Activated naive CD4-positive, alpha-beta T cell treated with anti-CD3 and anti-CD28 coated beads, Interleukin-2, amount 50 U/mL, for 72 hours (primary cell): ENCODE measurements at regions not wholly inside any gene's neighbourhood (a gene's known extent, or its start where the extent isn't known, plus 50 kb on each side); places are given as distances from the start of the nearest gene placed in this dataset.

Experiments
- ATAC-seq, 2 donors: fragments of 150-1000 bp; cut with Tn5 transposase; 2 replicates each; pipeline ENCODE4 v1.10.0; 2021; ENCODE audit warnings: mild to moderate bottlenecking in 2 of 2, moderate library complexity in 2 of 2
- DNase-seq, 2 donors: peaks; one replicate each; pipeline ENCODE4 v3.0.0; 2021 to 2022; ENCODE audit warnings: low spot score in 2 of 2
- H3K27ac Mint-ChIP-seq, 2 donors: one replicate each; pipeline ENCODE4 v1.8.0; 2022; ENCODE audit warnings: mild to moderate bottlenecking in 2 of 2, mixed read lengths in 2 of 2
- H3K36me3 Mint-ChIP-seq, 2 donors: one replicate each; pipeline ENCODE4 v1.8.0; 2022; ENCODE audit warnings: mixed read lengths in 2 of 2
- H3K9me3 Mint-ChIP-seq, 2 donors: one replicate each; pipeline ENCODE4 v1.8.0; 2022; ENCODE audit warnings: mixed read lengths in 2 of 2

DNA sequence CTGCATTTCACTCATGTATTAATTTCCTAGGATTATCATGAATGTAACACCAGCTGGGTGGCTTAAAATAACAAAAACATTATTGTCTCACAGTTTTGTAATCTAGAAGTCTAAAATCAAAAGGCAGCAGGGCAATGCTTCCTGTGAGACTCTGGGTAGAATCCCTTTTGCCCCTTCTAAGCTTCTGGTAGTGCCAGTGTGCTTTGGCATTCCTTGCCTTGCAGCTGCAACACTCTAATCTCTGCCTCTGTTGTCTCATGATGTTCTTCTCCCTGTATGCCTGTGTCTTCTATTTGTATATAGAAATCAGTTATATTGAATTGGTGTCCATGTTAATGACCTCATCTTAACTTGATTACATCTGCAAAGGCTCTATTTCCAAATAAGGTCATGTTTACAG, 1117.3 kb downstream of the PCDH18 start:
- peaks cover 0 to 5% of the 10 kb centered on the region in 2 donors for H3K9me3 Mint-ChIP-seq
- no peak overlapping the region for H3K27ac Mint-ChIP-seq
- no peaks in the 10 kb centered on the region for H3K36me3 Mint-ChIP-seq
- DNase-seq: no peak
- ATAC-seq: no peak

- ATAC-seq: no peak
- DNase-seq: no peak
- H3K27ac Mint-ChIP-seq: no peak overlapping the region
These were observed 1119.6 kb downstream of the PCDH18 start for GRCh38 chr4:136412708-136413107.

DNA sequence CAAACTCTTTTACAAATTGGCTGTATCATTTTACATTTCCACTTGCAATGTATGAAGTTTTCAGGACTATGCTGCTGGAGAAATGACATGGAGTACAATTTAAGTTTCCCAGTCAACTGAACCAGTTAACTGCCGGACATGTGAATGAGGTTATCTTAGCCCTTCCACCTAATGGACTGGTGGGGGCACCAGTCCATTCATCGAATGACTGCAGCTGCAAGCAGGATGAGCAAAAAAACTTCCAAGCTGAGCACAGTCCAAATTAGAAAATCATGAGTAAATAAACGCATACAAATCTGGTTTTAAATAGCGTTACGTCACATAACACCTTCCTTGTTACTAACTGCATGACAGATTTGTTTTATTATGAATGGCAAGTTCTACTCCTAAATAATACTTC, 1131.5 kb downstream of the PCDH18 start:
- peaks cover 0 to 5% of the 10 kb centered on the region in 2 donors for H3K36me3 Mint-ChIP-seq
- H3K9me3 Mint-ChIP-seq: peaks cover 5 to 14% of the 10 kb centered on the region in 2 donors
- H3K27ac Mint-ChIP-seq: no peak overlapping the region
- ATAC-seq: no peak
- no peak for DNase-seq

More at GRCh38 chr4:136412708-136413107, 1119.6 kb downstream of the PCDH18 start:
- Mint-ChIP-seq H3K36me3 (no peaks in the 10 kb centered on the region), H3K9me3 (peaks cover 0 to 5% of the 10 kb centered on the region in 2 donors)

DNA sequence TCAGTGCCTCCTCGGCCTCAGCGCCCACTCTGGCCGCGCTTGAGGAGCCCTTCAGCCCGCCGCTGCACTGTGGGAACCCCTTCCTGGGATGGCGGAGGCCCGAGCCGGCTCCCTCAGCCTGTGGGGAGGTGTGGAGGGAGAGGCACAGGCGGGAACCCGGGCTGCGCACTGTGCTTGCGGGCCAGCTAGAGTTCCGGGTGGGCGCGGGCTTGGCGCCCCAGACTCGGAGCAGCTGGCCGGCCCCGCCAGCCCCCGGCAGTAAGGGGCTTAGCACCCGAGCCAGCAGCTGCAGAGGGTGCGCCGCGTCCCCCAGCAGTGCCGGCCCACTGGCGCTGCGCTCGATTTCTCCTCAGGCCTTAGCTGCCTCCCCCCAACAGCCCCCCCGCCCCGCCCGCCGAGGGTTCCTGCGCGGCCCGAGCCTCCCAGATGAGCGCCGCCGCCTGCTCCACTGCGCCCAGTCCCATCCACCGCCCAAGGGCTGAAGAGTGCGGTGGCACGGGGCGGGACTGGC, 1137.0 kb downstream of the PCDH18 start:
- H3K36me3 Mint-ChIP-seq: peaks cover 0 to 6% of the 10 kb centered on the region in 2 donors
- no peak for ATAC-seq
- no peak for DNase-seq
- H3K9me3 Mint-ChIP-seq: peaks cover 5 to 15% of the 10 kb centered on the region in 2 donors
- H3K27ac Mint-ChIP-seq: no peak overlapping the region

- DNase-seq: no peak
- Mint-ChIP-seq H3K36me3 (peaks cover 0 to 6% of the 10 kb centered on the region in 2 donors), H3K9me3 (peaks cover 5 to 11% of the 10 kb centered on the region in 2 donors), H3K27ac (no peak overlapping the region)
- no peak for ATAC-seq
These were observed 1139.7 kb downstream of the PCDH18 start for GRCh38 chr4:136392576-136392975.

- DNase-seq: no peak
- ATAC-seq: no peak
- peaks cover 0 to 2% of the 10 kb centered on the region in 2 donors for H3K36me3 Mint-ChIP-seq
- peaks cover 5 to 6% of the 10 kb centered on the region in 2 donors for H3K9me3 Mint-ChIP-seq
- no peak overlapping the region for H3K27ac Mint-ChIP-seq
These were observed 1141.5 kb downstream of the PCDH18 start for GRCh38 chr4:136390824-136391223.

DNA sequence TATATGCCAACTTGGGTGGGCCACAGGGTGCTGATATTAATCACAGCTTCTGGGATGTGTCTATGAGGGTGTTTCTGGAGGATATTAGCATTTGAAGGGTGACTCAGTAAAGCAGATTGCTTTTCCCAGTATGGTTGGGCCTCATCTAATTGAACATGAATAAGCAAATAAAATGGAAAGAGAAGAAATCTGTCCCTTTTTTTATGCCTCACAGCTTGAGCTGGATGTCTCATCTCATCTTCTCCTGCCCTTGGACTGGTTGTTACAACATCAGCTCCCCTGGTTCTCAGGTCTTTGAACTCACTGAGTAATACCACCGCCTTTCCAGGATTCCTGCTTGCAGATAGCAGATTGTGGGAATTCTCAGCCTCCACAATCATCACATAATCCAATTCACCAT, 1149.2 kb downstream of the PCDH18 start:
- Mint-ChIP-seq H3K9me3 (peaks cover 0 to 4% of the 10 kb centered on the region in 2 donors), H3K36me3 (no peaks in the 10 kb centered on the region), H3K27ac (no peak overlapping the region)
- no peak for ATAC-seq
- DNase-seq: no peak

GRCh38 chr4:136371231-136371630, 1161.1 kb downstream of the PCDH18 start:
- Mint-ChIP-seq H3K27ac (no peak overlapping the region), H3K36me3 (no peaks in the 10 kb centered on the region)

DNA sequence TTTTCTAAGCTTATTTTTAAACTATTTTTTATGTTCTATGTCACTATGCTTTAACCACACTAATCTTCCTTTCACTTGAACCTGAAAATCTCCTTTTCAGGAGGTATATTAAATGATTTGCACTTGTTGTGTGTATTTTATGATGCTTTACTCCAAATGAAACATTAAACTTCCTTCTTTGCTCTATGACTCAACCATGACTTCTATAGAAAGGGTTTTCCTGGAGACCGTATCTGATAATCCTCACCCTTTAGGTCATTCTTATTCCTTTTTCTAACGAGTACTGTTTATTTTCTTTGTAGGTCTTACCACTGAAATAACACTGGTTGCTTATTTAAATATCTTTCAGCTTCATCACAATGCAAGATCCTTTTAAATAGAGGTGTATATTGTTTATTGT, 1163.2 kb downstream of the PCDH18 start:
- no peak for ATAC-seq
- H3K27ac Mint-ChIP-seq: no peak overlapping the region
- peaks cover 7 to 18% of the 10 kb centered on the region in 2 donors for H3K9me3 Mint-ChIP-seq
- H3K36me3 Mint-ChIP-seq: no peaks in the 10 kb centered on the region
- no peak for DNase-seq

More at GRCh38 chr4:136371231-136371630, 1161.1 kb downstream of the PCDH18 start:
- peaks cover 0 to 8% of the 10 kb centered on the region in 2 donors for H3K9me3 Mint-ChIP-seq
- ATAC-seq: no peak
- DNase-seq: no peak

- H3K9me3 Mint-ChIP-seq: peaks cover 8 to 9% of the 10 kb centered on the region in 2 donors
These were observed 1174.7 kb downstream of the PCDH18 start for GRCh38 chr4:136357556-136357955.

DNA sequence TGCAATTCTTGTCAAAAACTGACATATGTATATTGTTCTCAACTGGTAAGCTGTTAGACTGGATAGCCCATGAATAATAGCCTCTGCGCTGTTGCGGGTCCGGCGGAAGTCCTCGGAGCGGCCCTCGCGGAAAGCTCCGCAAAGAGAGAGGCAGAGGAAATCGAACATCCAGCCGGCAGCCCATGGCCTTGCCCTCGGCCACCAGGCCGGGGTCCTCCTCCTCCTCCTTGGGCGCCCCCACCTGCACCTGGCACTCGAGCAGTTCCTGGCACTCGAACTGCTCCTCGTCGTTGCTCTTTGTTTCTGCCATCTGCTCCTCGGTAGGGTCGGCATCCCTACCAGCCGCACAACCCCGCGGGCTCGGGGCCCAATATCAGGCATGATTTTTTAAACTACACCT, 1176.3 kb downstream of the PCDH18 start:
- no peak for DNase-seq
- ATAC-seq: no peak
- H3K27ac Mint-ChIP-seq: no peak overlapping the region

More at GRCh38 chr4:136357556-136357955, 1174.7 kb downstream of the PCDH18 start:
- Mint-ChIP-seq H3K27ac (no peak overlapping the region), H3K36me3 (no peaks in the 10 kb centered on the region)
- ATAC-seq (no peak), DNase-seq (no peak)

GRCh38 chr4:136343340-136343739, 1189.0 kb downstream of the PCDH18 start:
- ATAC-seq: no peak
- H3K9me3 Mint-ChIP-seq: peaks cover 20 to 30% of the 10 kb centered on the region in 2 donors
- H3K27ac Mint-ChIP-seq: no peak overlapping the region
- no peak for DNase-seq
- no peaks in the 10 kb centered on the region for H3K36me3 Mint-ChIP-seq

More for the DNA sequence above, 1176.3 kb downstream of the PCDH18 start:
- no peaks in the 10 kb centered on the region for H3K36me3 Mint-ChIP-seq
- H3K9me3 Mint-ChIP-seq: peaks cover 8 to 9% of the 10 kb centered on the region in 2 donors

DNA sequence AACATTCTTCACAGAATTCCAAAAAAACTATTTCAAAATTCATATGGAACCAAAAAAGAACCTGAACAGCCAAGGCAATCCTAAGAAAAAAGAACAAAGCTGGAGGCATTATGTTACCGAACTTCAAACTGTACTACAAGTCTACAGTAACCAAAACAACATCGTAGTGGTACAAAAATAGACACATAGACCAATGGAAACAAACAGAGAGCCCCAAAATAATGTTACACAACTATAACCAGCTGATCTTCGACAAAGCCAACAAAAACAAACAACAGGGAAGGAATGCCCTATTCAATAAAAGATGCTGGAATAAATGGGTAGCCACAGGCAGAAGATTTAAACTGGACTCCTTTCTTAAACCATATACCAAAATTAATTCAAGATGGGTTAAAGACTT, 1189.6 kb downstream of the PCDH18 start:
- no peak for DNase-seq
- H3K36me3 Mint-ChIP-seq: no peaks in the 10 kb centered on the region
- no peak for ATAC-seq
- H3K27ac Mint-ChIP-seq: no peak overlapping the region
- peaks cover 24 to 30% of the 10 kb centered on the region in 2 donors for H3K9me3 Mint-ChIP-seq

DNA sequence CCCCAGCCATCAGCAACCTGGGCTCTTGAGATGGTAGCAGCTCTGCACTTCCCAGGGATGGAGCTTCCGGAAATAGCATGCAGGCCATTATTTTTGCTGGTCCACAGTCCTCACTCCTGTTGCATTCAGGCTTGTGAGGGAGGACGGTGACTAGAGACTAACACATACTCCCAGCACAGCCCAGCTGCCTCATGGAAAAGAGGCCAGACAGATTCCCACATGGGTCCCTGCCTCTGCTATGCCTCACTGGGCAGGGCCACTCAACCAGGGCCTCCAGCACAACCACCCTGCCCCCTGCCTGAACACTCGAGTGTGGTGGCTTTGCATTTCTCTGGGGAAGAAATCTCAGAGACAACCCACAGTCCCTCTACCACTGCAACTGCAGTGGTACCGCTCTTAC, 1195.1 kb downstream of the PCDH18 start:
- no peak overlapping the region for H3K27ac Mint-ChIP-seq
- H3K9me3 Mint-ChIP-seq: peaks cover 19 to 21% of the 10 kb centered on the region in 2 donors
- no peak for ATAC-seq
- no peak for DNase-seq
- no peaks in the 10 kb centered on the region for H3K36me3 Mint-ChIP-seq

GRCh38 chr4:136336479-136336878, 1195.8 kb downstream of the PCDH18 start:
- Mint-ChIP-seq H3K9me3 (peaks cover 19 to 21% of the 10 kb centered on the region in 2 donors), H3K36me3 (no peaks in the 10 kb centered on the region), H3K27ac (no peak overlapping the region)
- ATAC-seq (no peak), DNase-seq (no peak)

DNA sequence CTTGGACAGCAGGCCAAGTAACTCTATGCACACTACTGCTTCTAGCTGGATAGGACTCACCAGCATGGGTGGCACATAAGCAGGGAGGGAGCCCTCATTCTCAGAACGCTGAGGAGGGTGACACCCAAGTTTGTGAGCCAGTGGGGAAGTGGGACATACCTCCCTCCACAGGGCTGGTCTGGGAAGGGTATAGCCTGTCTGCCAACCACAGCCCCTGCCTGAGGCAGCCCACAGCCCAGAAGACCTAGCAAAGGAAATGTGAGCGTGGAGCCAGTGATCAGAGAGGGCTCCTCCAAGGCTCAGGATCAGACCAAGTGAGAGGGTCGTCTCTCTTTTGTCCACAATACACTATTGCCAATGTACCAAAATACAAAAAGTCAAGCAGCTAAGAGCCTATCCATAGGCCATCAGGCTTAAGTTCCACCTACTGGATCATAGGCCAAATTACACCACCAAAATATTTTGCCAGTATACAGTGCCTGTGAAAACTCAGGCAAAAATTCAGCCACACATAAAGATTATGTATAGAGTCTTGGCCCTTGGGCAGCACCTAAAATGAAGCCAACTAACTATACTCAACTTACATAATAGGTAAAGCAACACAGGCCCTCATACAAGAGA, 1203.1 kb downstream of the PCDH18 start:
- no peak overlapping the region for H3K27ac Mint-ChIP-seq
- H3K36me3 Mint-ChIP-seq: peaks cover 0 to 4% of the 10 kb centered on the region in 2 donors
- DNase-seq (no peak), ATAC-seq (no peak)
- peaks cover 0 to 3% of the 10 kb centered on the region in 2 donors for H3K9me3 Mint-ChIP-seq

DNA sequence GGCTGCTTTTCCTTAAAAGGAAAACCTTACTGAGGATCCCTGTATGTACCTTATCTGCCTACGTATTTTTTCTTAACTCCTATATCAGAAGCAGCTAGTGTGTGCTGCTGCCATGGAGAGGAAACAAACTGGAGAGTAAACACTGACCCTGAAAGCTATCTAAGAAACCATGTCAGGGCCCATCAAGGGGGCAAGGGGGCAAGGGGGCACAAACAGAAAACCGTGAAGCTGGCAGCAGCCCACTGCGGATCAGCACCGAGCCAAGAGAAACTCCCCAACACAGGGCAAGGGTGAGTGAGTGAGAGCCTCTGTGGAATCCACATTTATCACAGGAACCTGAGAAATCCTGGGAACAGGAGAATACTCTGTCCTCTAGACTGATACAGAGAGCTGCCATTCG, 1204.2 kb downstream of the PCDH18 start:
- DNase-seq (no peak), ATAC-seq (no peak)
- peaks cover 0 to 4% of the 10 kb centered on the region in 2 donors for H3K9me3 Mint-ChIP-seq
- H3K36me3 Mint-ChIP-seq: peaks cover 0 to 4% of the 10 kb centered on the region in 2 donors
- no peak overlapping the region for H3K27ac Mint-ChIP-seq

DNA sequence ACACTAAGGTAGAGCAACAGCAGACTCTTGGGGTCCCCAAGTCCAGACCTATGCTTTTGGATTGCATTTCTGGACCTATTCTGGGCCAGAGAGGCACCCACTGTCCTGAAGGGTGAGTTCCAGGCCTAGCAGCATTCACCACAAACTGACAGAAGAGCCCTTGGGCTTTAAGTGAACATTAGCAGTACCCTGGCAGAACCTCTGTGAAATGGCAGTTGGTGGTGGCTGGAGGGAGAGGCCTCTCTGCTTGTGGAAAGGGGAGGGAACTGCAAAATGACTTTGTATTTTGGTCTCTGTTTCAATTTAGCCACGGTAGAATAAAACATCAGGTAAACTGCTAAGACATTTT, 1211.9 kb downstream of the PCDH18 start:
- ATAC-seq: no peak

More for the DNA sequence above, 1211.9 kb downstream of the PCDH18 start:
- Mint-ChIP-seq H3K36me3 (no peaks in the 10 kb centered on the region), H3K9me3 (peaks cover 0 to 14% of the 10 kb centered on the region in 2 donors), H3K27ac (no peak overlapping the region)
- DNase-seq: no peak
